ENCODE measurements at regions not wholly inside any gene's neighbourhood (a gene's known extent, or its start where the extent isn't known, plus 50 kb on each side); places are given as distances from the start of the nearest gene placed in this dataset.

DNA sequence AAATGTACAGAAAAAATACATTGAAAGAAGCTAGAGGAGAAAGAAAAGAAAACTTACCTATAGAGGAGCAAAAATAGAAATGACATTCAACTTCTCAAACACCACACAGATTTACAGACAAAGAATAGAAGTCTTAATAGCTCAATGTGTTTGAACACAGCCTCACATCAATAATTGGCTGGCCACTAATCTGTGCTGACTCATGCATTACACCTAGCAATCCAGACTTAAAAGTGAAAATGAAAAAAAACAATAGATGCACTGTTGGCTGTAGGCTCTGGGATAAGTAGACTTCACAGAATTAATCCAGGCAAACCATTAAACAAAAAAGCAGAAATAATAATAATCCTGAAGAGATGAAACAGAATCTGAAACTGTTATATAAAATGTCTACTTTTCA, 961.3 kb upstream of the CELF4 start:
- TF ChIP-seq, protein P1, sequence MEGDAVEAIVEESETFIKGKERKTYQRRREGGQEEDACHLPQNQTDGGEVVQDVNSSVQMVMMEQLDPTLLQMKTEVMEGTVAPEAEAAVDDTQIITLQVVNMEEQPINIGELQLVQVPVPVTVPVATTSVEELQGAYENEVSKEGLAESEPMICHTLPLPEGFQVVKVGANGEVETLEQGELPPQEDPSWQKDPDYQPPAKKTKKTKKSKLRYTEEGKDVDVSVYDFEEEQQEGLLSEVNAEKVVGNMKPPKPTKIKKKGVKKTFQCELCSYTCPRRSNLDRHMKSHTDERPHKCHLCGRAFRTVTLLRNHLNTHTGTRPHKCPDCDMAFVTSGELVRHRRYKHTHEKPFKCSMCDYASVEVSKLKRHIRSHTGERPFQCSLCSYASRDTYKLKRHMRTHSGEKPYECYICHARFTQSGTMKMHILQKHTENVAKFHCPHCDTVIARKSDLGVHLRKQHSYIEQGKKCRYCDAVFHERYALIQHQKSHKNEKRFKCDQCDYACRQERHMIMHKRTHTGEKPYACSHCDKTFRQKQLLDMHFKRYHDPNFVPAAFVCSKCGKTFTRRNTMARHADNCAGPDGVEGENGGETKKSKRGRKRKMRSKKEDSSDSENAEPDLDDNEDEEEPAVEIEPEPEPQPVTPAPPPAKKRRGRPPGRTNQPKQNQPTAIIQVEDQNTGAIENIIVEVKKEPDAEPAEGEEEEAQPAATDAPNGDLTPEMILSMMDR (IDR thresholded peaks at IDR 0.05; ENCODE audit: extremely low read depth, insufficient read depth, missing control alignments) = no peak
- in situ Hi-C loops (cut with MboI; ENCODE audit: low pct_unique_long_range_greater_than_20kb, low sequenced_read_pairs, unreplicated experiment) = no loop called here
- no peak for DNase-seq (ENCODE audit: low spot score)

DNA sequence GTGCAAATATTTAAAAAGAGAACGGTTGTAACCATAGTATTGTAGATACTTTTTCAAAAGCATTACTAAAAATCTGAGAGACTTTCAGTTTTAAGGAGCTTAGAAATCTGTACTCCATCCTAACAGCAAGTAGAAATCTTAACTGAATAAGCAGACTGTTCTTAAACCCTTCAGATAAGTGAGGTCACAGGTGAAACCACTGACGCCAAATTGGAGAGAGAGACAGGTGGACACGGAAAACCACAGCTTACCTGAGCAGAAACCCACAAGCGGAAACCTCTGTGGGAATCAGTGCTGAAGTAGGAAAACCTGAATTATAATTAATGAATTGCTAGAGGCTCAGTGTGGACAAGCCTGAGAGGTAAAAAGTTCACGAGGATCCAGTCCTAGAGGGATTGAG, 959.4 kb upstream of the CELF4 start:
- no peak for DNase-seq (ENCODE audit: low spot score)
- TF ChIP-seq, protein P1 (IDR thresholded peaks at IDR 0.05; ENCODE audit: extremely low read depth, insufficient read depth, missing control alignments) = no peak
- in situ Hi-C loops (cut with MboI; ENCODE audit: low pct_unique_long_range_greater_than_20kb, low sequenced_read_pairs, unreplicated experiment) = no loop called here

DNA sequence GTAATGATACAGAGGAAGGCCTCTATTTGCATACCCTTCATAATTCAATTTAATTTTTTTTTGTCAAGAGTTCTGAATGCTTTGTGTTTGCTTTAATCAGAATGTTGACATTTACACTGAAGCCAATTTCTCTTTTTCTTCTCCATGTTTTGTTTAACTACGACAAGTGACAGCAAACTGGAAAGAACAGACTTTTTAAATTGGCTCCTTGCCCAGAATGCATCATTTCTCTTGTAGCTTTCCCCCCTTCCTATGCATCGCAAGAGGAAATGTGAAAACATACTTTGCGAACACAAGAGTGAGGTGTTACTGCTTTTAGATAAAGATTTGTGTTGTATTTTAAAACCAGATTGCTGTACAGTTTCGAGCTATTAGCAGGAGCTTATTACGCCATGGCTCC, 955.2 kb upstream of the CELF4 start:
- in situ Hi-C loops (cut with MboI; ENCODE audit: low pct_unique_long_range_greater_than_20kb, low sequenced_read_pairs, unreplicated experiment) = no loop called here
- no peak for DNase-seq (ENCODE audit: low spot score)
- TF ChIP-seq, protein P1 (IDR thresholded peaks at IDR 0.05; ENCODE audit: extremely low read depth, insufficient read depth, missing control alignments) = no peak

DNA sequence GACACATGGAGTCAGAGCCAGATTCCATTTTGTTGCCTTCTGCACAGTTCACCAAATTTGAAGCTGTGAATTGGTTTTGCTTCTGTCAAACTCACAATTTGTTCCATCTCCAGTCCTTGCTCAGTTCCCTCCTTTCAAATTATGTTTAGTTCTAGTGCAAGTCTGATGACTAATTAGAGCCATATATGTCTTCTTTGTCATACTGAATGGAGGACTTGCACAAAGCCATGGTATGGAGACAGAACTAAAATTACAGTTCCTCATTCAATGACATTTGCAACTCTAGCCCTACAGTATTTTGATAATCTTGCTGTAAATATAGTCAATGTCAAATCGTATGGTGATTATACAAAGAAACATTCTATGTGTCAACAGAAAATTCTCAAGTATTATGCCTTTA, 936.9 kb upstream of the CELF4 start:
- no peak for DNase-seq (ENCODE audit: low spot score)
- in situ Hi-C loops (cut with MboI; ENCODE audit: low pct_unique_long_range_greater_than_20kb, low sequenced_read_pairs, unreplicated experiment) = no loop called here
- TF ChIP-seq, protein P1 (IDR thresholded peaks at IDR 0.05; ENCODE audit: extremely low read depth, insufficient read depth, missing control alignments) = no peak

- in situ Hi-C loops (cut with MboI; ENCODE audit: low pct_unique_long_range_greater_than_20kb, low sequenced_read_pairs, unreplicated experiment) = no loop called here
- DNase-seq (ENCODE audit: low spot score) = no peak
- TF ChIP-seq, protein P1 (IDR thresholded peaks at IDR 0.05; ENCODE audit: extremely low read depth, insufficient read depth, missing control alignments) = no peak
Observed at GRCh38 chr18:38497266-38497665, 931.7 kb upstream of the CELF4 start.

GRCh38 chr18:38496222-38496793, 930.7 kb upstream of the CELF4 start:
- TF ChIP-seq, protein P1 (IDR thresholded peaks at IDR 0.05; ENCODE audit: extremely low read depth, insufficient read depth, missing control alignments) = no peak
- no peak for DNase-seq (ENCODE audit: low spot score)
- in situ Hi-C loops (cut with MboI; ENCODE audit: low pct_unique_long_range_greater_than_20kb, low sequenced_read_pairs, unreplicated experiment) = no loop called here

DNA sequence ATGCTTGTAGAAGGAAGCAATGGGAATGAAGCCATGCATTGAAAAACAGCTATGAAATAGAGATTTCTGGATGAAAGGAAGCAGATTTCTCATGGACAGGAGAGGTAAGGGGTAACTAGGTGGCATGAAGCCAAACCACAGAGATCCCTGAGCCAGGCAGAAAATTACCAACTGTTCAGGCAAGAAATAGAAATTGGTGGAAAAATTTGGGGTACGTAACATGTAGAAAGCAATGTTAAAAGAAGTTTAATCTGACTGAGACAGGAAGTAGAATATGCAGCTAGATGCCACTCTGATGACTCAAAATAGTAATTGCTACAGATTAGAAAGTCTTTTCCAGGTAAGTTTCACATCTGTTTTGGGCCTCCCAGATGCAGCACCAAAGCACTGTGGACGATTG, 928.5 kb upstream of the CELF4 start:
- in situ Hi-C loops (cut with MboI; ENCODE audit: low pct_unique_long_range_greater_than_20kb, low sequenced_read_pairs, unreplicated experiment) = no loop called here
- no peak for DNase-seq (ENCODE audit: low spot score)
- TF ChIP-seq, protein P1 (IDR thresholded peaks at IDR 0.05; ENCODE audit: extremely low read depth, insufficient read depth, missing control alignments) = no peak
